Aorta (tissue), 5 donors: ENCODE measurements at regions not wholly inside any gene's neighbourhood (a gene's known extent, or its start where the extent isn't known, plus 50 kb on each side); places are given as distances from the start of the nearest gene placed in this dataset.

Experiments used
- ATAC-seq: fragments of 200-7000 bp; cut with Tn5 transposase; one replicate; pipeline ENCODE4 v1.9.1; 2022; ENCODE audit warnings: moderate library complexity; ENCODE audit not compliant: low FRiP score
- DNase-seq, 2 donors: peaks; one replicate each; pipeline ENCODE4 v3.0.0-alpha.2; 2020
- H3K27ac ChIP-seq, 2 donors: one replicate each; pipeline ENCODE4 v1.5.1; 2013; ENCODE audit warnings: low read length in 2 of 2, mild to moderate bottlenecking in 2 of 2, moderate library complexity in 2 of 2, control low read depth in 1 of 2, inconsistent platforms in 1 of 2, low read depth in 1 of 2
- H3K27me3 ChIP-seq, 2 donors: one replicate each; pipeline ENCODE4 v1.6.1; 2013; ENCODE audit warnings: control low read depth in 1 of 2, low read length in 1 of 2, mild to moderate bottlenecking in 1 of 2, moderate library complexity in 1 of 2; ENCODE audit not compliant: insufficient read depth in 2 of 2, control insufficient read depth in 1 of 2
- H3K36me3 ChIP-seq, 2 donors: one replicate each; pipeline ENCODE4 v1.6.1; 2013; ENCODE audit warnings: control low read depth in 1 of 2, low read length in 1 of 2, mild to moderate bottlenecking in 1 of 2; ENCODE audit not compliant: insufficient read depth in 2 of 2, control insufficient read depth in 1 of 2
- H3K4me1 ChIP-seq, 2 donors: one replicate each; pipeline ENCODE4 v1.6.1; 2013; ENCODE audit warnings: low read length in 2 of 2, control low read depth in 1 of 2, mild to moderate bottlenecking in 1 of 2, moderate library complexity in 1 of 2; ENCODE audit not compliant: insufficient read depth in 2 of 2, control insufficient read depth in 1 of 2
- H3K4me3 ChIP-seq, 2 donors: one replicate each; pipeline ENCODE4 v1.5.1; 2013; ENCODE audit warnings: low read length in 2 of 2, control low read depth in 1 of 2, mild to moderate bottlenecking in 1 of 2
- H3K9me3 ChIP-seq: one replicate; pipeline ENCODE4 v1.6.1; 2013; ENCODE audit warnings: mild to moderate bottlenecking, low read length; ENCODE audit not compliant: control insufficient read depth
- WGBS, 2 donors: extraction: QIAGEN DNeasy Blood & Tissue Kit; methylation state at CpG; one replicate each; pipeline ENCODE4 v1.1.7; 2013; 5-methylcytosine and 5-hydroxymethylcytosine counted together
- intact Hi-C, 2 donors: fragments of 100-400 bp; cut with DNase I; formaldehyde crosslinking; loops; one replicate each; pipeline versions ENCODE4 v1.14.2 to v1.15.0; 2022
- donor health status: healthy with polysubstance abuse.
- donor health status: Bipolar disorder and iron deficiency.
- donor health status: DM: no; HTN: no; CAD: no.
- donor health status: DM: no; HTN: no; CAD: no.
- donor health status: DM: yes; HTN: yes; CAD: no.

GRCh38 chr2:122244598-122245229 is 489.3 kb downstream of the TSN start:
- intact Hi-C loops, result no loop called here
- Histone ChIP-seq H3K36me3 (no peaks in the 10 kb centered on the region), H3K4me3 (no peak overlapping the region), H3K4me1 (no peaks in the 10 kb centered on the region), H3K27me3 (no peaks in the 10 kb centered on the region), H3K27ac (no peak overlapping the region), H3K9me3 (no peaks in the 10 kb centered on the region)
- ATAC-seq (no peak), DNase-seq (no peak)
- 31 to 36% methylated on average over 3 of the region's 3 CpGs for WGBS, 2 donors

DNA sequence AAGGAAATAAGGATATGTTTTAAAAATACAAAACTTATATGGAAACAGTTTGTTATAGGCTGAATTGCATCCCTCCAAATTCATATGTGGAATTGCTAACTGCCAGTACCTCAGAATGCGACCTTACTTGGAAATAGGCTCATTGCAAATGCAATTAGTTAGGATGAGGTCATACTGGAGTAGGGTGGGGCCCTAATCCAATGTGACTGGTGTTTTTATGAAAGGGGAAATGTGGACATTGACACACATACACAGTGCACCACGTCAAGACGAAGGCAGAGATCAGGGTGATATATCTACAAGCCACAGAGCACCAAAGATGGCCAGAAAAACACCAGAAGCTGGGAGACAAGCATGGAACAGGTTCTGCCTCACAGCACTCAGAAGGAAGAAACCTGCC is 494.2 kb downstream of the TSN start:
- no peaks in the 10 kb centered on the region for H3K27me3 ChIP-seq
- no peak overlapping the region for H3K27ac ChIP-seq
- intact Hi-C loops, result no loop called here
- no peaks in the 10 kb centered on the region for H3K9me3 ChIP-seq
- 70 to 76% methylated on average over 3 of the region's 3 CpGs for WGBS, 2 donors
- no peak for ATAC-seq
- H3K4me3 ChIP-seq, result no peak overlapping the region
- H3K4me1 ChIP-seq, result no peaks in the 10 kb centered on the region
- DNase-seq, result no peak
- H3K36me3 ChIP-seq, result no peaks in the 10 kb centered on the region

GRCh38 chr2:122251158-122251557 is 495.7 kb downstream of the TSN start:
- Histone ChIP-seq H3K27me3 (no peaks in the 10 kb centered on the region), H3K4me3 (no peak overlapping the region), H3K27ac (no peak overlapping the region), H3K36me3 (no peaks in the 10 kb centered on the region), H3K9me3 (no peaks in the 10 kb centered on the region), H3K4me1 (no peaks in the 10 kb centered on the region)
- intact Hi-C loops, result no loop called here
- WGBS, 2 donors, result 69% methylated on average over 1 of the region's 1 CpG
- ATAC-seq (no peak), DNase-seq (no peak)

- no peaks in the 10 kb centered on the region for H3K4me1 ChIP-seq
- H3K27ac ChIP-seq, result no peak overlapping the region
- intact Hi-C loops, result no loop called here
- no peaks in the 10 kb centered on the region for H3K36me3 ChIP-seq
- ATAC-seq, result no peak
- no peak overlapping the region for H3K4me3 ChIP-seq
- H3K9me3 ChIP-seq, result no peaks in the 10 kb centered on the region
- DNase-seq, result no peak
- 58 to 59% methylated on average over 2 of the region's 2 CpGs for WGBS, 2 donors
- no peaks in the 10 kb centered on the region for H3K27me3 ChIP-seq
Observed at GRCh38 chr2:122251566-122251965, 496.1 kb downstream of the TSN start.

DNA sequence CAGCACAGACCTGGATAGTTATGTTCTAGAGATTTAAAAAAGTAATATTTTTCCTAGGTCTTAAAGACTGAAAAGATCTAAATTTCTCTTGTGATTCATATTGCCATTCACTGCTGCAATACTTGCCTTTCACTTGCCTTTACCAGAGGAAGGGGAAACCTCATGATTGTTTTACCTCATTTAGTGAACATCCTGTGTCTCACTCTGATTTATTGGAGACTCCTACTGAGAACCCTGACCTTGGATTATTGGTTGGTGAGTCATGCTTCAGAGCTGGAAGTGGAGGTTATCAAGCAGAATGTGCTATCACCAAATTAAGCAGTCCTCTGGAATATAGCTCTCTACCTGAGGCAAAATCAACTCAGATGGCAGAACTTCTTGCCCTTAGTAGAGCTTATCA is 500.5 kb downstream of the TSN start:
- no peak overlapping the region for H3K4me3 ChIP-seq
- intact Hi-C loops, result no loop called here
- H3K4me1 ChIP-seq, result no peaks in the 10 kb centered on the region
- DNase-seq (no peak), ATAC-seq (no peak)
- H3K9me3 ChIP-seq, result no peaks in the 10 kb centered on the region
- no peak overlapping the region for H3K27ac ChIP-seq
- H3K27me3 ChIP-seq, result no peaks in the 10 kb centered on the region
- no peaks in the 10 kb centered on the region for H3K36me3 ChIP-seq

DNA sequence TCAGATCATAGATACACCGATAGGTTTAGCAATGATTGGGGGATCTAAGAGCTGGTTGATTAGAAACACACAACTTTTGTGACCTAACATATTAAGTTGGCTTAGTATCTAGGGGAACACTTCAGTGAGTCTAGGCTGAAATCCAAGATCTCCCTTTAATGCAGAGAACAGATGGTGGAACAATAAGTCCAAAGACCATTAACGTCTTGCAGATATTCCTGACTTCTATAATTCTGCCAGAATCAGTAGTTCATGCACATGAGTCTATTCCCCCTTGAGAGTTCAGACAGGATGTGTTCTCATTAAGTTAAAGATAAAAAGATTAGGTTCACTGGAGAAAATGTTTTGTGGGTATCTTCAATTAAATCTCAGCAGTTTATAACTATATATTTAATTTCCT is 506.5 kb downstream of the TSN start:
- H3K4me3 ChIP-seq, result no peak overlapping the region
- intact Hi-C loops, result no loop called here
- 47 to 53% methylated on average over 2 of the region's 2 CpGs for WGBS, 2 donors
- no peaks in the 10 kb centered on the region for H3K9me3 ChIP-seq
- H3K36me3 ChIP-seq, result no peaks in the 10 kb centered on the region
- H3K27me3 ChIP-seq, result no peaks in the 10 kb centered on the region
- no peak overlapping the region for H3K27ac ChIP-seq
- DNase-seq (no peak), ATAC-seq (no peak)
- no peaks in the 10 kb centered on the region for H3K4me1 ChIP-seq

- Histone ChIP-seq H3K4me1 (no peaks in the 10 kb centered on the region), H3K9me3 (no peaks in the 10 kb centered on the region), H3K36me3 (no peaks in the 10 kb centered on the region), H3K27me3 (no peaks in the 10 kb centered on the region), H3K27ac (no peak overlapping the region), H3K4me3 (no peak overlapping the region)
- DNase-seq (no peak), ATAC-seq (no peak)
- WGBS, 2 donors, result 6 to 9% methylated on average over 1 of the region's 1 CpG
- intact Hi-C loops, result no loop called here
Observed at GRCh38 chr2:122263746-122264145, 508.3 kb downstream of the TSN start.

- Histone ChIP-seq H3K4me3 (no peak overlapping the region), H3K4me1 (no peaks in the 10 kb centered on the region), H3K36me3 (no peaks in the 10 kb centered on the region), H3K27me3 (no peaks in the 10 kb centered on the region), H3K27ac (no peak overlapping the region), H3K9me3 (no peaks in the 10 kb centered on the region)
- no peak for DNase-seq
- intact Hi-C loops, result no loop called here
- 10 to 24% methylated on average over 1 of the region's 1 CpG for WGBS, 2 donors
- ATAC-seq, result no peak
Observed at GRCh38 chr2:122266636-122267035, 511.2 kb downstream of the TSN start.

- H3K27ac ChIP-seq, result no peak overlapping the region
- no peak overlapping the region for H3K4me3 ChIP-seq
- no peaks in the 10 kb centered on the region for H3K27me3 ChIP-seq
- no peaks in the 10 kb centered on the region for H3K9me3 ChIP-seq
- 91 to 92% methylated on average over 5 of the region's 5 CpGs for WGBS, 2 donors
- no peaks in the 10 kb centered on the region for H3K4me1 ChIP-seq
- no peaks in the 10 kb centered on the region for H3K36me3 ChIP-seq
- DNase-seq, result no peak
- intact Hi-C loops, result no loop called here
- ATAC-seq, result no peak
Observed at GRCh38 chr2:122267947-122268346, 512.5 kb downstream of the TSN start.
